GM21360 (cell line): ENCODE measurements at regions not wholly inside any gene's neighbourhood (a gene's known extent, or its start where the extent isn't known, plus 50 kb on each side); places are given as distances from the start of the nearest gene placed in this dataset.

Source experiments
- ATAC-seq: cut with Tn5 transposase; IDR thresholded peaks from one replicate; pipeline ENCODE4 v1.9.1; 2021; ENCODE audit warnings: mild to moderate bottlenecking, moderate library complexity; ENCODE audit not compliant: unreplicated experiment

DNA sequence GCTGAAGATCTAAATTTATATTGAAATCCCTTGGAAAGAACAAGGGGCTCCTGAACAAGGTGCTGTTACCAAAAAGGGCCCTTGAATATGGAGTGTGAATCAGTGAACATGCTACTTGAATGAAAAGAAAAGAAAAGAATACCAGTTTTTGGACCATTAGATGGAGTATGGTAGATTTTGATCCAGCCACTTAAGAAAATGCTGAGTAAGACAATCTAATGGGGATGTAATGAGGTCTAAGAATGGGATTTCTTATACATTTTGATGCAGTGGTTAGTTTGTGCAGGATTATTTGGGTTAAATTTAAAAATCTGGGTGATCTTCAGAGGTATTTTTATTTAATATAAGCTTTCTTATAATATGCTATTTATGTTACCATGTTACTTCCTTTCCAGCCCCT lies 2003.0 kb upstream of the LRRTM1 start:
- no peak for ATAC-seq

DNA sequence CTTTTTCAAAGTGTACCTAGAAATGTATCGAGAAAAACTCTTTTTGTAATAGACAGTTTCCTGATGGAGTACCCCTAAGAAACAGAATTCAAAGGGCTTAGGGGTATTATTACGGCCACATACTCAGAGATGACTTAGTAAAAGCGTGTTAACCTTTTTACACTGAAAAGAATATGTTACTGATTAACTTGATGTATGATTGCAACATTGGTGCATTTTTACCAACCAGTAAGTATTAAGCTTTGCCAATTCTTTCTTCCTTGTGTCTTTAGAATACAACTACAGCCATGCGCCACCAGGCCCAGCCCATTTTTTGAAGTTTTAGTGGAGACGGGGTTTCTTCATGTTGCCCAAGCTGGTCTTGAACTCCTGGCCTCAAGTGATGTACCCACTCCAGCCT lies 1997.0 kb upstream of the LRRTM1 start:
- no peak for ATAC-seq

DNA sequence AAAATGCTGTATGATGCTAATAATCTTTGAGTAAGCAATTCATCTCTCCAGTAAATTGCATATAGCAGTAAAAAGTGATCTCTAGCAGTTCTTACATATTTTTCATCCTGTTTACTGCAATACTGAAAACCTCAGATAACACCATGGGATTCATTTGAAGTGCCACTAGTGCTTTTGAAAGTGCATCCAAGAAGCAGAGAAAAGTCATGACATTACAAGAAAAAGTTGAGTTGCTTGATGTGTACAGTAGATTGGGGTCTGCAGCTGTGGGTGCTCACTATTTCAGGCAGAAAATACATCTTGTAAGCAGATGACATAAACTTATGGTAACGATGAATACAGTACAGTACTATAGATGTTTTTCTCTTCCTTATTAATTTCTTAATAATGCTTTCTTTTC lies 1984.9 kb upstream of the LRRTM1 start:
- ATAC-seq = no peak

DNA sequence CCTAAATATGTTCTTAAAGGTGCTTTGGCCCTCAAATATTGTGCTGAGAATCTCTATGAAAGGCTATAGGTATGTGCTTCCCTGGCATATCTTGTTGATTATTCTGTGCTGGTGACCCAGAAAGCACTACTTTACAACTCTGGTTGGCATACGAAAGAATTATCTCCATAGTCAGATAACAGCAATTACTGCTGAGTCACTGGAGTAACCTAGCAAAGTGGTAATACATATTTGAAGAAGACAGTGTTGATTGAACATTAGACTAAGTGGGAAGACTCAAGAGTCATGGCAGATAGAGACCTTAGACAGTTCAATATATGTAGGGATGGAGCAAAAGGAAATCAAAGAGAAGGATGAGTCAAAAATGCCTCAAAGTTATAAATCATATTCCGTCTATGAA lies 1978.5 kb upstream of the LRRTM1 start:
- ATAC-seq = no peak

DNA sequence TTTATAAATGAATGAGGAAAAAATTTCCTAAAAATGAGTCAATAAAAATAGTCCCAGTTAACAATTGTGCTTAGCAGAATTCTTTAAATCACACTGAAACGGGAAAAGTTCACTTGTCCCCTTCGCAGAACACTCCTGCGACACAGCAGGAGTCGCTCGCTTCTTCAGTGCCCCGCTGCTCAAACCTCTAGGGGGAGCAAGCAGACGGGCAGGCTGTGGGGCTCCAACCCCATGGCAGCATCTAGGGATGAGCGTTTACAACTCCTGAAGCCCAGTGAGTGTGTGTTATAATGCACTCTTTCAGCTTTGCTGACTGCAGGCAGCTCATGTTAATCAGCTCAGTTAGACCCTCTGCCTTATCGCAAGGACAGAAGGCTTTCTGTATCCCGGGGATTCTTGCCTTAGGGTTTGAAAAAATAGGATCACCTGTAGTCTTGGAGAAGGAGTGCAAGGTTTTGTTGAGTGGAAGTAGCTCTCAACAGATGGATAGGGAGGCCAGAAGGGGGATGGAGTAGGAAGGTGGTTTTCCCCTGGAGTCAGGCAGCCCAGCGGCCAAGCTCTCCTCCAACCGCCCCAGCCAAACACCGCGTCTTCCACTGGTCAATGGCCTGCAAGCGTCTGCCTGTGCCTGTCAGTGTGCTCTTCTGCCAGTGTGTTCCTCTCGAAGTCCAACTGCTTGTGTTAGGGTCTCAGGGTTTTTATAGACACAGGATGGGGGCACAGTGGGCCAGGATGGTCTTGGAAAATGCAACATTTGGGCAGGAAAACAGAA lies 1977.7 kb upstream of the LRRTM1 start:
- no peak for ATAC-seq

DNA sequence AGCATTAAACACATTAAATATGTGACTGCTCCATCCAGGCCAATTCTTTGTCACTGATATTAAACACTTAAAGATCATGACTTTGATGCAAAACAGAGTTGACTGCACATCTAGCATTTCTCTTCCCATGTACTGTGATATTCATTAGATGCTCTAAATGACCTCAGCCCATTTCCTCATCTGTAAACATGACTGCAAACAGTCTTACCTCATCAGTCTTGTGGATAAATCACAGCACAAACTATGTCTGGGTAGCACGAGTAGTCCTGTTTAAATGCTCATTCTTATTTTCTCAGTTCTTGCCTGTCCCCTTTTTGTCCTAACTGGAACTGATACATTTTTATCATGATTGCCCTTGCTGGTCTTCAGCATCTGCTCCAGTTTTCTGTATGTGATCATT lies 1974.8 kb upstream of the LRRTM1 start:
- no peak for ATAC-seq

DNA sequence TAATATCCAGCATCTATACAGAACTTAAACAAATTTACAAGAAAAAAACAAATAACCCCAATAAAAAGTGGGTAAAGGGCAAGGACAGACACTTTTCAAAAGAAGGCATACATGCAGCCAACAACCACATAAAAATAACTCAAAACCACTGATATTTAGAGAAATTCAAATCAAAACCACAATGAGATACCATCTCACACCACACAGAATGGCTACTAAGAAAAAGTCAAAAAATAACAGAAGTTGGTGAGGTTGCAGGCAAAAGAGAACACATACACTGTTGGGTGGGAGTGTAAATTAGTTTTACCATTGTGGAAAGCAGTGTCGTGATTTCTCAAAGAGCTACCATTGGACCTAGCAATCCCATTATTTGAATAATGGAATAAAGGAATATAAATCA lies 1973.9 kb upstream of the LRRTM1 start:
- ATAC-seq = no peak

DNA sequence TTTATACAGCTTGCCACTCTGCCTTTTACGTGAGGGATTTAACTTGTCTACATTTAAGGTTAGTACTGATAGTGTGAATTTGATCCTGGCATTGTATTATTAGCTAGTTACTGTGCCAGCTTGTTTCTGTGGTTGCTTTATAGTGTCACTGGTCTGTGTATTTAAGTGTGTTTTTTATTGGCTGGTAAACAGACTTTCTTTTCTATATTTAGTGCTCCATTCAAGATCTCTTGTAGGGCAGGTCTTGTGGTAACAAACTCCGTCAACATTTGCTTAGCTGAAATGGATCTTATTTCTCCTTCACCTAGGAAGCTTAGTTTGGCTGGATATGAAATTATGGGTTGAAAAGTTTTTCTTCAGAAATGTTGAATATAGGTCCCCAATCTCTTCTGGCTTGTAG lies 1971.0 kb upstream of the LRRTM1 start:
- no peak for ATAC-seq

DNA sequence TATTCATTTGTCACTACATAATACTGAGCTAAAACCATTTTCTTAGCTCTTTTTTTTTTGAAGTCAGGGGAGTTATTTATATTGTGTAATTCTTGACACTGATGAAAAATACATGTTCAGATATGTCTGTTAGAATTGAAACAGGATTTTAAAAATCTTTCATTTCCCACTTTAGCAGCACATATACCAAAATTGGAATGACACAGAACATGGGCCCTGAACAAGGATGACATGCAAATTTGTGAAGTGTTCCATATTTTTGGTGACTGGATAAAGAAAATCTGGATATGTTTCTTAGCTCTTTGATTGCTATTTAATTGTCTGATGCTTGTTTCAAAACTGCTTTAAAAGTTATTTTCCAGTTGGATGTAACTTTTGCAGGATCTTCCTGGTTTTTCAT lies 1963.9 kb upstream of the LRRTM1 start:
- ATAC-seq = no peak

DNA sequence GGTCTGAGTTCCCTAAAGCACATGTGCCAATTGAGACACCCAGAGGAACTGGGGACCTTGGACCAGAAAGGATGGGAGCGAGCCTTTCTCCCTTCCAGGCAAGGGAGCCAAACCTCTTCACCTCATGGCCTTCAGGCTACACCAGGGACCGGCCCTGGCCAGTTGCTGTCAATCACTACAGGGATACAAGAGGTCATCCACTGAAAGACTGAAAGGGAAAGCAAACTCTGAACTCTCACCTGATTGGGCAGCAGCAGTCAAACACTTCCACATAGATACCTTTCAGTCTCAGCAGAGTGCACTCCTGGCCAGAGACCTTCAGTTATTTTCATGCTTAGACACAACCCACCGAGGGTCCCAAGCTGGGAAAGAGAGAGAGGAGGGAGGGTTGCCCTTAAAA lies 1956.0 kb upstream of the LRRTM1 start:
- no peak for ATAC-seq

DNA sequence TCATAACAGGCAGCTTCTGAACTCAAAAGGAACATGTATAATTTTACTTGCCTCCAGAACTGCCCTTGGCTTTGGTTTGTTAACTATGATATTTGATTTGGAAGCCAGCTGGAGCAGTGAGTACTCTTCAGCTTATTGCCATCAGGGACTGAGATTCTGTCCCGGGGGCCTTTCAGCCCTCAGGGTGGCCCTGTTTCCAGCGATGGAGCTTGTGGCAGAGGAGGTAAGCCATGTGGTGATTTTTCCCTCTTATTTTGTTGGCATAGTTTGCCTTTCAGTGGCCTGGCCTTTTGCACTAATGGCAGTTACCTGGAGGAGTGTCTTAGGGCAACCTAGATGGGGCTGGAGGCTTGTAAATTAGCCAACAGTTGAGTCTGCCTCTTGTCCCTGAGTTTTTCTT lies 1955.0 kb upstream of the LRRTM1 start:
- no peak for ATAC-seq

DNA sequence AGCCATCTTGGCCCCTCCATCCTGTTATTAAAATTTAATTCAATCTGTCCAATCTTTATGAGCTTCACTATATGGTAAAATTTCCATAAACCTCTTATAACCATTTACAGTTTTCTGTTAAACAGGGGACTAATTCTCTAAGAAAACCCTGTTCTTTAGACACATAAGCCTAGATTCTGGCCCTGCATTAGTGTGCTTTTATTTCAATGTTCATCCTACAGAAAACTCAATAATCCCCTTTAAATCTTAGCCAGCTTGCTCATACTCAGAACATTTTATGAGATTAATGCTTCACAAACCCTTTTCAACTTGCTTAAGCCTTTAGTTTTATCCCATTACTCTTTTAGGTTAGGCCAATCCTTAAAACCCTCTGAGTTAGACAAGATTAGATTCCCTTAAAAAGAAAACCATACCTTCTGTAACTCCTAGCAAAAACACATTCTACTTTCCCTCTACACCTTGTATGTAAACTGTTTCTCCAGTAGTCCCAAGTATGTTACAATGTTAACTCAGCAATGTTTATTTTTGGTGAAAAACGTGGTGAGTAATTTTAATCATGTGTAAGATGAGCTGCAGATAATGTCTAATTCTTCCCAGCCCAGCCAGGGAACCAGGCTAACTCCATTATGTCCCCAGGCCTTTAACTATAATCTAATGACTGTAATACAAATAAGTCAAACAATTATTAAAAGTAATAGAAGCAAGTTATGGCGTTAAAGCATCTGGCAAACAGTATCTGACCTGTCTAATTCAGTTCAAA lies 1953.4 kb upstream of the LRRTM1 start:
- no peak for ATAC-seq

DNA sequence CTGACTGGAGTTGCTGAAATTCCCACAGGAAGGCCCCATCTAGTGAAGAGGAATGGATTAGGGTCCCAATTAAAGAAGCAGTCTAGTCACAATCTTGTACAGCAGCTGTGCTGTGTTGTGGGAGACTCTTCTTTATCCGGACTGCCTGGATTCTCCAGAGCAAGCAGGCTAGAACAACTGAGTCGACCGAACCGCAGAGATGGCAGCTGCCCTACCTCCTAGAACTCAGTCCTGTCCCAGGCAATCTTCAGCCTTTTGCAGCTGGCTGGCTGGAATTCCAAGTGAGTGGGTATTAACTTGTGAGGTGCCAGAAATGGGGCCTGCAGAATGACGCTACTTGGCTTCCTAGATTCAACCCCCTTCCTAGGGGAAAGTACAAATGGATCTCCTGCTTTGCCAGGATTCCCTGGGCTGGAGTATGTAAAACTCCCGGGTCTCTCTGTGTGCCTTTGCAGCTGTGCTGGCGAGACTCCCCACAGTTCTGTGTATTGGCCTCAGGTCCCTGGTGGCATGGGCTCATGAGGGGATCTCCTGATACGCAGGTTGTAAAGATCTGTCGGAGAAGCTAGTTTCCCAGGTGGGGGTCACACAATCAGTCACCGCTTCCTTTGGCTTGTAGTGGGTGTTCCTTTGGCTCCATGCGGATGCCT lies 1952.6 kb upstream of the LRRTM1 start:
- ATAC-seq = no peak

DNA sequence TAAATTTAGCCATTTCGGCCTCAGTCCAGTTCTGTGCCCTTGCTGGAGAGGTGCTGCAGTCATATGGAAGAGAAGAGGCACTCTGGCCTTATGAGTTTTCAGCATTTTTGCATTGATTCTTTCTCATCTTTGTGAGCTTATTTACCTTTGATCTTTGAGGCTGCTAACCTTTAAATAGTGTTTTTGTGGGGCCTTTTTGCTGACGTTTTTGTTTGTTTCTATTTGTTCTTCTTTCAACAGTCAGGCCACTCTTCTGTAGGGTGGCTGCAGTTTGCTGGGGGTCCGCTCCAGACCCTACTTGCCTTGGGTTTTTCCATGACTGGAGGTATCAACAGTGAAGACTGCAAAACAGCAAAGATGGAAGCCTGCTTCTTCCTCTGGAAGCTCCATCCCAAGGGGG lies 1951.7 kb upstream of the LRRTM1 start:
- no peak for ATAC-seq

DNA sequence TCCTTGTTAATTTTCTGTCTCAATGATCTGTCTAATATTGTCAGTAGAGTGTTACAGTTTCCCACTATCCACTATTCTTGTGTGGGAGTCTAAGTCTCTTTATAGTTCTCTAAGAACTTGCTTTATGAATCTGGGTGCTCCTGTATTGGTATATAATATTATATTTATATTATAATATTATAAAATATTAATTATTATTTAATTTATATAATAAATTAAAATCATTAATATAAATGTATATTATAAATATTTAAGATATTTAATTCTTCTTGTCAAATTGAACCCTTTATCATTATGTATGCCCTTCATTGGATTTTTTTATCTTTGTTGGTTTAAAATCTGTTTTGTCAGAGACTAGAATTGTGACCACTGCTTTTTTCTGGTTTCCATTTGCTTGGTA lies 1950.2 kb upstream of the LRRTM1 start:
- ATAC-seq = no peak

DNA sequence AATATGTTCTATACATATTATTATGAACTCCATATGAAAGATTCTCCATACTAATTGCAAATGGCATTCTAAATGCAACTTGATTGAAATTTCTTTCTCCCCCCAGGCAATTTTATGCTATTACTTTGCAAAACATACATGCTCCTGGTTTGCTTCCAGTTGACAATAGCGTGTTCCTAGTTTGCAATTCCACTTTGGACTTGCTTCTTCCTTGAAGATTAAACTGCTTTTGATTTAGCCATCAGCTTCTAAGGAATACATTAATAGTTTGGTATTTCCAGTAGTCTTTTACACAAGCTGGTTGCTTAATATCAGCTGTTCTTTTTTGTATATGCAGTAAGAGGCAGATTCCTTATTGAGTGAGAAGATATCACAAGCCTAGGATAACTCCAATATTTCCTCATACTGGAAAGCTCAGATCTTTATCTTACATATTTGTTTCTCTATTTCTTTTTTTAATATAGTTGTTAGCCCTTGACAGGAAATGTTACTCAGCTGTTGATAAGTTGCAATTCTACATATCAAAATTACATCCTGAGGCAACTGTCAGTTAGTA lies 1941.7 kb upstream of the LRRTM1 start:
- no peak for ATAC-seq

DNA sequence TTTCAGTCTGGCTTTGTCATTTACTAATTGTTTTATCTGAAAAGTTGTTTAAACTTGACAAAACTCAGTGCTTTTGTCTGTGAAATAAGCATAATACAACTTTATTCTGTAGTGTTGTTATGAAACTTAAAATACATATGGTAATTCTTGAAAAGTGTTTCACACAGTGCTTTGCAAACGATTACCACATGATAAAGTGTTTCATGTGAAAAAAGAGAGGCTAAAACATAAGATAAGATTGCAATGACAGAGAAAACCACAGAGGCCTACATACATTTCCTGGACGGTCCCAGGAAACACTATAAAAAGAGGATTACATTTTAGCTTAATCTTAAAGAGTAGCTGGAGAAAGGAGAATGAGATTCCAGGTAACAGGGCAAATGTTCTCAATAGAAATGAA lies 1934.6 kb upstream of the LRRTM1 start:
- ATAC-seq = no peak

DNA sequence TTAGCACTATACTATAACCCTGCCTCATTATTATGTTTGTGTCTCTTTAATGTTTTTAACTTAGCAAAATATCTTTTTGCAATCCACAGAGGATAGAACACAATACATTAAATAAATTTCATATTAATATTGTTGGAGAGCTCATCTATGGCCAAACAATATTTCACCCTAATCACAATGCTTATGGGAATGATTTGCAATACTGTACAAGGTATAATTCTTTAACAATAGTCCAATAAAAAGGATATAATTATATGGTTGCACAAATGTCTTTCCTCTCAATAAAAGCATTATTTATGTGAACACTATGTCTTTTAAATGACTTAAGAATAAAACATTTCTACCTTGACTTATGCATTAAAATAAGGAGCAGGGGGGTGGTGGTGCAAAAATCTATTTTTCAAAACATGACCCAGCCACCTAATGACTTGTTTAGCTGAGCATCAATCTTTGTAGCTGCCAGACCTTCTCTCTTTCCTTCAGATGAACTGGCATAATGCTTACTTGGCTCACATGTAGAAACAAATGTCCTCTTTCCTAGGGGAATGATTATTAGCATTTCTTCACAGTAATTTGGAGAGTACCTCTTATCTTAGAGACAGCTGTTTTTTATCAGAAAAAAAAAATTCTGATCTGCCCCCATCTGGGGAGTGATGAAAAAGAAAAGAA lies 1933.6 kb upstream of the LRRTM1 start:
- ATAC-seq = no peak

DNA sequence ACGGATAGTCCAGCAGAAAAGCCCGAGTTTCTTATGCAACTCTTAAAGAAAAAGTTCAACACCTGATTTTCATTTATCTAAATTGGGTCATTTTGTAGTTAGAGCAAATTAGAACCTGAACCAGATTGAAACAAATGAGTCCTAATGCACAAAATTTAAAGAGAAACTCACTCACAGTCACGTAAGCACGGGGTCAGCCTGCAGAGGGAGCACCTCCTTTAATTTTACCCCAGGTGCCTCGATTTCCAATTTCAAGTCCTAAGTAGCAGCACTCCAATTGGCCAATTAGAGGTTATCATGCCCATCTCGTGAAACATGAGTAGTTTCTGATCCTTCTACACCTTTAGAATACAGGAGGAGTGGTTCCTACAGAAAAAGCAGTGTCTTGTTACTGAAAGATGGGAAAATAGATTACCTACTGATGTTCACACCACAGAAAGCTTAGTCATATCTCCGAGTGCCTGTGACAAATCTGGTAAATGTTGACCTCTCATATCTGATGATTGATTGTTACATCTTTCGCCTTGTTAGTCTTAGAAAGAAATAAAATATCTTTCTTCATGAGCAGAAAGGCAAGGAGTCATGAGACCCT lies 1929.8 kb upstream of the LRRTM1 start:
- no peak for ATAC-seq

DNA sequence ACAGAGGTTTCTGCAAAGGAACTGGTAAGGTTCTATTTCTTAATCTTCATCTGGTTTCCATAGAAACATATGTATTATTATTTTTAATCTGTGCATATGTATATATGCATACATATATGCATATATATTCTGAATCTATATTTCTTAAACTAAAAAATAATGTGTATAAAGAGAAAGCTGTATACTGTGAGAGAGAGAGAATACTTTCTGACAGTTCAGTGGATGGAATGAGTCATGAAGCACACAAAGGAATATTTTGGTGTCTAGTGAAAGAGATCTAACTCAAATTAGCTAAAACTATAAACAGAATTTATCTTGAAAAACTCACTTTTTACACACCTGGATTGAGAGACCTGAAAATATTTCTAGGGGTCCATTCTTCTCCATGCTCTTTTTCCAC lies 1929.3 kb upstream of the LRRTM1 start:
- no peak for ATAC-seq

DNA sequence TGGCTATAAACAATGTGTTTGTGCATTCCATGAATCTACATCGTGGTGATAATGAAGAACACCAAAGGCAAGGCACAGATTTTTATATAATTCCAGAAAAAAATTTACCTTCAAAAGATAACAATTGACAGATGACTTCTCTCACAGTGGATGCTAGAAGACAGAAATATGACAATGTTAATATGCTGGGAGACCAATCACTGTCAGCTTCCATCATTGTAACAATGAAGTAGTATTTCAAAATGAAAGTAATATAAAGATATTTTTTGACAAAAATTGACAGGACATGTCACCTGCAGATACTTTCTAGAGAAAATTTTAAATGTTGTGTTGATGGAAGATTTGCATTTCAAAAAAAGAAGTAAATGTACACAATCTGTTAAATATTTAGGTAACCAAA lies 1925.9 kb upstream of the LRRTM1 start:
- no peak for ATAC-seq
